Spleen (tissue), 11 donors: ENCODE measurements at regions not wholly inside any gene's neighbourhood (a gene's known extent, or its start where the extent isn't known, plus 50 kb on each side); places are given as distances from the start of the nearest gene placed in this dataset.

Source experiments
- DNase-seq: peaks from one replicate; pipeline ENCODE4 v3.0.0-alpha.2; 2020
- H3K27ac ChIP-seq, 8 donors: fragments of 200-600 bp; sonication (generic) in 7 of 8; 1 replicate in 4 of 8; 2 replicates in 4 of 8; pipeline versions ENCODE4 v1.5.0 to v1.8.0; 2016 to 2021; ENCODE audit warnings: inconsistent platforms in 4 of 8, mild to moderate bottlenecking in 4 of 8, moderate library complexity in 1 of 8
- H3K27me3 ChIP-seq, 7 donors: fragments of 200-600 bp; sonication (generic) in 6 of 7; replicated peaks in 1 of 7; 1 replicate in 4 of 7; 2 replicates in 3 of 7; pipeline versions ENCODE4 v1.5.0 to v1.8.0; 2016 to 2021; ENCODE audit warnings: inconsistent platforms in 3 of 7, mild to moderate bottlenecking in 1 of 7
- H3K36me3 ChIP-seq, 6 donors: fragments of 200-600 bp; sonication (generic) in 5 of 6; 1 replicate in 4 of 6; 2 replicates in 2 of 6; pipeline versions ENCODE4 v1.5.0 to v1.8.0; 2016 to 2021; ENCODE audit warnings: inconsistent platforms in 2 of 6
- H3K4me1 ChIP-seq, 6 donors: fragments of 200-600 bp; sonication (generic) in 5 of 6; 1 replicate in 3 of 6; 2 replicates in 3 of 6; pipeline versions ENCODE4 v1.5.0 to v1.8.0; 2016 to 2021; ENCODE audit warnings: inconsistent platforms in 3 of 6
- H3K4me3 ChIP-seq, 8 donors: fragments of 200-600 bp; sonication (generic) in 7 of 8; 1 replicate in 4 of 8; 2 replicates in 4 of 8; pipeline versions ENCODE4 v1.5.0 to v1.8.0; 2016 to 2021; ENCODE audit warnings: inconsistent platforms in 4 of 8, mild to moderate bottlenecking in 4 of 8, moderate library complexity in 2 of 8
- H3K9me3 ChIP-seq, 8 donors: fragments of 200-600 bp; sonication (generic) in 7 of 8; 1 replicate in 4 of 8; 2 replicates in 4 of 8; pipeline versions ENCODE4 v1.5.0 to v1.8.0; 2016 to 2021; ENCODE audit warnings: inconsistent platforms in 4 of 8
- CTCF ChIP-seq, 11 experiments: fragments of 200-600 bp in 7 of 11; fragments of 450-650 bp in 4 of 11; sonication (generic) in 4 of 11; IDR thresholded peaks in 8 of 11; conservative IDR thresholded peaks in 3 of 11; 1 replicate in 7 of 11; 2 replicates in 4 of 11; pipeline versions ENCODE4 v1.4.0 to v1.8.0; 2016 to 2021; ENCODE audit warnings: antibody characterized with exemption in 11 of 11, inconsistent platforms in 4 of 11, mild to moderate bottlenecking in 1 of 11
- POLR2A ChIP-seq, 3 donors: fragments of 450-650 bp; IDR thresholded peaks; one replicate each; pipeline ENCODE4 v1.5.1; 2017; ENCODE audit warnings: antibody characterized with exemption in 3 of 3, mild to moderate bottlenecking in 1 of 3
- POLR2AphosphoS5 ChIP-seq, 3 donors: sonication (generic); formaldehyde crosslinking; IDR thresholded peaks; one replicate each; pipeline ENCODE4 v1.5.1; 2017; ENCODE audit warnings: antibody characterized with exemption in 3 of 3
- WGBS, 5 donors: extraction: QIAGEN DNeasy Blood & Tissue Kit in 3 of 5; methylation state at CpG; one replicate each; pipeline versions ENCODE4 v1.1.5 to v1.1.7; 2013 to 2018; 5-methylcytosine and 5-hydroxymethylcytosine counted together
- intact Hi-C: fragments of 100-400 bp; cut with DNase I; formaldehyde crosslinking; loops from one replicate; pipeline ENCODE4 v1.15.0; 2023; ENCODE audit warnings: low total_unique reads
- donor health status: healthy with polysubstance abuse.
- donor health status: DM: no; HTN: no; CAD: no; lungs with moderate emphysema.
- donor health status: DM: no; HTN: no; CAD: no.
- donor health status: Bipolar disorder and iron deficiency.
- donor health status: healthy.
- donor health status: DM: no; HTN: no; CAD: no.
- donor health status: DM: yes; HTN: yes; CAD: no.

GRCh38 chr21:15171546-15171945 is 106.7 kb upstream of the NRIP1 start:
- 80 to 94% (median 89%) methylated on average over 4 of the region's 4 CpGs for WGBS, 5 donors
- no peaks in the 10 kb centered on the region for H3K4me1 ChIP-seq
- intact Hi-C loops: no loop called here
- H3K4me3 ChIP-seq: no peak overlapping the region
- H3K27ac ChIP-seq: no peak overlapping the region
- TF ChIP-seq POLR2AphosphoS5 (IDR thresholded peaks at IDR 0.05): no peak
- no peak for TF ChIP-seq POLR2A (IDR thresholded peaks at IDR 0.05)
- DNase-seq: no peak
- no peaks in the 10 kb centered on the region for H3K9me3 ChIP-seq
- no peaks in the 10 kb centered on the region for H3K36me3 ChIP-seq
- H3K27me3 ChIP-seq: no peaks in the 10 kb centered on the region

- no peak for TF ChIP-seq CTCF (IDR thresholded peaks at IDR 0.05 in 8 of 11, conservative IDR thresholded peaks at IDR 0.05 in 3 of 11)
- TF ChIP-seq POLR2A (IDR thresholded peaks at IDR 0.05): no peak
- TF ChIP-seq POLR2AphosphoS5 (IDR thresholded peaks at IDR 0.05): no peak
These were observed 108.2 kb upstream of the NRIP1 start for GRCh38 chr21:15172963-15173362.

GRCh38 chr21:15174923-15175322 is 110.1 kb upstream of the NRIP1 start:
- H3K4me3 ChIP-seq: no peak overlapping the region
- H3K9me3 ChIP-seq: no peaks in the 10 kb centered on the region
- intact Hi-C loops: no loop called here
- no peak for DNase-seq
- 90 to 97% (median 93%) methylated on average over 3 of the region's 3 CpGs for WGBS, 5 donors
- no peak overlapping the region for H3K27ac ChIP-seq
- no peaks in the 10 kb centered on the region for H3K36me3 ChIP-seq
- TF ChIP-seq CTCF (IDR thresholded peaks at IDR 0.05 in 8 of 11, conservative IDR thresholded peaks at IDR 0.05 in 3 of 11): no peak
- TF ChIP-seq POLR2A (IDR thresholded peaks at IDR 0.05): no peak
- no peak for TF ChIP-seq POLR2AphosphoS5 (IDR thresholded peaks at IDR 0.05)
- H3K4me1 ChIP-seq: no peaks in the 10 kb centered on the region
- no peaks in the 10 kb centered on the region for H3K27me3 ChIP-seq

More at GRCh38 chr21:15172963-15173362, 108.2 kb upstream of the NRIP1 start:
- no peak overlapping the region for H3K4me3 ChIP-seq
- no peaks in the 10 kb centered on the region for H3K9me3 ChIP-seq
- no peak for DNase-seq
- H3K4me1 ChIP-seq: no peaks in the 10 kb centered on the region
- intact Hi-C loops: no loop called here
- H3K27me3 ChIP-seq: no peaks in the 10 kb centered on the region
- no peaks in the 10 kb centered on the region for H3K36me3 ChIP-seq
- H3K27ac ChIP-seq: no peak overlapping the region
- WGBS, 5 donors: 73 to 83% (median 80%) methylated on average over 3 of the region's 3 CpGs

- Histone ChIP-seq H3K27ac (no peak overlapping the region), H3K4me1 (no peaks in the 10 kb centered on the region), H3K9me3 (peaks cover 0 to 8% (median 0%) of the 10 kb centered on the region in 8 donors), H3K27me3 (no peaks in the 10 kb centered on the region), H3K4me3 (no peak overlapping the region), H3K36me3 (no peaks in the 10 kb centered on the region)
- intact Hi-C loops: no loop called here
- 77 to 86% (median 78%) methylated on average over 4 of the region's 4 CpGs for WGBS, 5 donors
- no peak for DNase-seq
- TF ChIP-seq POLR2AphosphoS5 (IDR thresholded peaks at IDR 0.05) (no peak), POLR2A (IDR thresholded peaks at IDR 0.05) (no peak), CTCF (IDR thresholded peaks at IDR 0.05 in 8 of 11, conservative IDR thresholded peaks at IDR 0.05 in 3 of 11) (no peak)
These were observed 117.9 kb upstream of the NRIP1 start for GRCh38 chr21:15182731-15183130.

GRCh38 chr21:15183813-15184257 is 119.0 kb upstream of the NRIP1 start:
- H3K27me3 ChIP-seq: no peaks in the 10 kb centered on the region
- DNase-seq: no peak
- 88 to 95% (median 90%) methylated on average over 5 of the region's 5 CpGs for WGBS, 5 donors
- H3K4me1 ChIP-seq: no peaks in the 10 kb centered on the region
- no peak overlapping the region for H3K27ac ChIP-seq
- H3K9me3 ChIP-seq: peaks cover 0 to 8% (median 0%) of the 10 kb centered on the region in 8 donors
- no peak overlapping the region for H3K4me3 ChIP-seq
- H3K36me3 ChIP-seq: no peaks in the 10 kb centered on the region
- TF ChIP-seq POLR2A (IDR thresholded peaks at IDR 0.05) (no peak), POLR2AphosphoS5 (IDR thresholded peaks at IDR 0.05) (no peak), CTCF (IDR thresholded peaks at IDR 0.05 in 8 of 11, conservative IDR thresholded peaks at IDR 0.05 in 3 of 11) (no peak)
- intact Hi-C loops: no loop called here
